ENCODE measurements at regions not wholly inside any gene's neighbourhood (a gene's known extent, or its start where the extent isn't known, plus 50 kb on each side); places are given as distances from the start of the nearest gene placed in this dataset.

DNA sequence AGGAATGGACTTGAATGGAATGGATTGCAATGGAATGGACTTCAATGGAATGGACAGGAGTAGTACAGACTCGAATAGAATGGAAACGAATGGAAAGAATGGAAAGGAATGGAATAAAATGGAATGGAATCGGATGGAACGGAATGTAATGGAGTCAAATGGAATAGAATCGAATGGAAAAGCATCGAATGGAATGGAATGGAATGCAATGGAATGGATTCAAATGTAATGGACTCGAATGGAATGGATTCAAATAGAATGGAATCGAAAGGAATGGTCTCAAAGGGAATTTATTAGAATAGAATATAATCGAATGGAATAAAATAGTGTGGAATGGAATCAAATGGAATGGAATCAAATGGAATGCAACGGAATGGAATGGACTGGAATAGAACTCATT is 484.9 kb upstream of the WSB1 start:
- no TSS peak for BruUV-seq (replicated peaks)
- no peaks in the 10 kb centered on the region for H4K20me1 ChIP-seq (replicated peaks; ENCODE audit: control insufficient read depth, insufficient read depth, low read length)
- no peaks in the 10 kb centered on the region for H3K4me1 ChIP-seq (replicated peaks in 1 of 2; ENCODE audit: control insufficient read depth in 2 of 2, insufficient read depth in 2 of 2, low read length in 2 of 2)
- H3K9ac ChIP-seq (ENCODE audit: insufficient read depth in 1 of 2, low read depth in 2 of 2, low read length in 2 of 2): no peak overlapping the region
- ChIA-PET CTCF (ENCODE audit: low intra/inter-chr PET ratio) (no interaction called here), POLR2A (no interaction called here)
- no peaks in the 10 kb centered on the region for H3K36me3 ChIP-seq (ENCODE audit: control insufficient read depth, insufficient read depth, low read length)
- FAIRE-seq (no peak), DNase-seq (ENCODE audit: extremely low read depth in 1 of 4, low spot score in 3 of 4) (no peak), ATAC-seq (no peak)
- no peak overlapping the region for H3K4me2 ChIP-seq (ENCODE audit: insufficient read depth, low read length)
- no peaks in the 10 kb centered on the region for H3K79me2 ChIP-seq (ENCODE audit: control insufficient read depth, insufficient read depth, low read length)
- in situ Hi-C loops (cut with MboI) (no loop called here), intact Hi-C loops (cut with micrococcal nuclease) (no loop called here)
- H3K9me3 ChIP-seq (replicated peaks; ENCODE audit: control insufficient read depth, insufficient read depth, low read depth, low read length): peaks cover 3% of the 10 kb centered on the region
- H3K27ac ChIP-seq (ENCODE audit: extremely low read depth, low read depth, low read length): no peak overlapping the region
- H3K27me3 ChIP-seq (ENCODE audit: control insufficient read depth in 2 of 2, insufficient read depth in 2 of 2, low read length in 2 of 2): no peaks in the 10 kb centered on the region
- H3K9me1 ChIP-seq (ENCODE audit: control insufficient read depth, insufficient read depth, low read length): no peaks in the 10 kb centered on the region
- no peak overlapping the region for H3K4me3 ChIP-seq
- TF ChIP-seq MYC (IDR thresholded peaks at IDR 0.05; ENCODE audit: low read depth, low read length) (no peak), MYC (CRISPR knock-in tag; IDR thresholded peaks at IDR 0.05; ENCODE audit: borderline replicate concordance, low read depth) (no peak), PYGO2 (tag; IDR thresholded peaks at IDR 0.05) (no peak), TAF9B (IDR thresholded peaks at IDR 0.05; ENCODE audit: partially characterized antibody) (no peak), ZNF668 (CRISPR knock-in tag; IDR thresholded peaks at IDR 0.05) (no peak), ZEB2 (IDR thresholded peaks at IDR 0.05) (no peak), TAF15 (IDR thresholded peaks at IDR 0.05; ENCODE audit: low read depth, low read length) (no peak), ETV6 (IDR thresholded peaks at IDR 0.05; ENCODE audit: borderline replicate concordance in 1 of 2, low read depth in 2 of 2, low read length in 1 of 2) (no peak), ETV6 (CRISPR knock-in tag; IDR thresholded peaks at IDR 0.05; ENCODE audit: borderline replicate concordance) (no peak), CXXC5 (CRISPR knock-in tag; IDR thresholded peaks at IDR 0.05) (no peak), NR4A1 (CRISPR knock-in tag; IDR thresholded peaks at IDR 0.05) (no peak), NR4A1 (tag; IDR thresholded peaks at IDR 0.05) (no peak), ZNF324 (CRISPR knock-in tag; IDR thresholded peaks at IDR 0.05) (no peak), PTBP1 (IDR thresholded peaks at IDR 0.05; ENCODE audit: low read depth, low read length) (no peak), CREB1 (IDR thresholded peaks at IDR 0.05) (no peak), CREB1 (CRISPR knock-in tag; IDR thresholded peaks at IDR 0.05) (no peak), HOXB6 (CRISPR knock-in tag; IDR thresholded peaks at IDR 0.05; ENCODE audit: borderline replicate concordance) (no peak)
- no peak overlapping the region for H2AFZ ChIP-seq (ENCODE audit: low read depth, low read length)
- 1% methylated on average over 10 of the region's 10 CpGs for WGBS (ENCODE audit: insufficient coverage, low coverage, missing lambda C conversion rate)
